Prostate gland (tissue), 2 donors: ENCODE measurements at regions not wholly inside any gene's neighbourhood (a gene's known extent, or its start where the extent isn't known, plus 50 kb on each side); places are given as distances from the start of the nearest gene placed in this dataset.

ENCODE experiments used
- CTCF ChIP-seq, 4 experiments: fragments of 200-600 bp in 2 of 4; fragments of 450-650 bp in 2 of 4; sonication (generic) in 2 of 4; IDR thresholded peaks; 1 replicate in 3 of 4; 2 replicates in 1 of 4; pipeline ENCODE4 v1.5.1; 2016 to 2019; ENCODE audit warnings: antibody characterized with exemption in 4 of 4, mild to moderate bottlenecking in 2 of 4, moderate library complexity in 2 of 4
- POLR2A ChIP-seq: fragments of 450-650 bp; IDR thresholded peaks from one replicate; pipeline ENCODE4 v1.6.1; 2016; ENCODE audit warnings: antibody characterized with exemption, mild to moderate bottlenecking
- POLR2AphosphoS5 ChIP-seq: sonication (generic); formaldehyde crosslinking; IDR thresholded peaks from one replicate; pipeline ENCODE4 v1.6.1; 2017; ENCODE audit warnings: antibody characterized with exemption

- TF ChIP-seq POLR2AphosphoS5 = no peak
- no peak for TF ChIP-seq CTCF (IDR thresholded peaks at IDR 0.05)
- TF ChIP-seq POLR2A = no peak
These were observed 1207.2 kb downstream of the EFNB2 start for GRCh38 chr13:105328212-105328611.
